Activated T-helper 2 cell treated with anti-CD3 and anti-CD28 coated beads, Interferon-gamma antibody, Interleukin-2, Interleukin-4, amounts not matched to agents 10 μg/mL and 5 μg/mL and 100 μg/mL, durations not matched to agents 14 hours and 24 hours and 36 hours (primary cell): ENCODE measurements at regions not wholly inside any gene's neighbourhood (a gene's known extent, or its start where the extent isn't known, plus 50 kb on each side); places are given as distances from the start of the nearest gene placed in this dataset.

Experiments used
- DNase-seq: peaks from one replicate; pipeline ENCODE4 v3.0.0; 2021; ENCODE audit warnings: low spot score
- H3K27ac Mint-ChIP-seq: one replicate; pipeline ENCODE4 v1.8.0; 2021; ENCODE audit warnings: mixed read lengths
- H3K27me3 Mint-ChIP-seq: one replicate; pipeline ENCODE4 v1.8.0; 2021; ENCODE audit warnings: low read depth, mixed read lengths
- H3K36me3 Mint-ChIP-seq: one replicate; pipeline ENCODE4 v1.8.0; 2021; ENCODE audit warnings: low read depth, mixed read lengths
- H3K4me1 Mint-ChIP-seq: one replicate; pipeline ENCODE4 v1.8.0; 2021; ENCODE audit warnings: low read depth, mixed read lengths
- H3K4me3 Mint-ChIP-seq: one replicate; pipeline ENCODE4 v1.8.0; 2021; ENCODE audit warnings: low read depth, mild to moderate bottlenecking, moderate library complexity, mixed read lengths
- H3K9me3 Mint-ChIP-seq: one replicate; pipeline ENCODE4 v1.8.0; 2021; ENCODE audit warnings: mixed read lengths
- intact Hi-C: fragments of 100-400 bp; cut with micrococcal nuclease; formaldehyde crosslinking; loops from one replicate; pipeline ENCODE4 v1.15.1; 2023

GRCh38 chr12:98127854-98128253 lies 387.5 kb upstream of the TMPO start:
- DNase-seq = no peak
- intact Hi-C loops = no loop called here
- no peak overlapping the region for H3K27ac Mint-ChIP-seq
- H3K36me3 Mint-ChIP-seq = no peaks in the 10 kb centered on the region
- no peaks in the 10 kb centered on the region for H3K9me3 Mint-ChIP-seq
- H3K27me3 Mint-ChIP-seq = peaks cover 5% of the 10 kb centered on the region
- H3K4me3 Mint-ChIP-seq = no peak overlapping the region
- H3K4me1 Mint-ChIP-seq = no peaks in the 10 kb centered on the region

DNA sequence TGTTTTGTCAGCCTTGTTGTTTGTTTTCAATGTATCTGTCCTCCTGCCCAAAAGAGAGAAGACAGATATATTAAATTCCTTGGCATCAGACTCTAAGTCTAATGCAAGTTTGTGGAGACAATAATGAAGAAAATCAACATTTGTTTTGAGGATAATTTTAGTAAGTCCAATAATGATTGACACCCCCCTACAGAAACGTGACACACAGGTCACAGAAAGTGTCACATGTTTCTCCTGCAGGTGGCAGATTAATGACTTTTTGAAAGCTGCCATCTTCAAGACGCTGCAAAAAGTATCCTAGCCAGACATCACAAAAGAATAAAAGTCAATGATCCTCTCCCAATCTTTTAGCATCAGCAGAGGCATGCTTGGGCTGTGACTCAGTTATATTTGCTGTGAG lies 378.8 kb upstream of the TMPO start:
- DNase-seq = no peak
- intact Hi-C loops = no loop called here
- no peaks in the 10 kb centered on the region for H3K9me3 Mint-ChIP-seq
- H3K4me1 Mint-ChIP-seq = no peaks in the 10 kb centered on the region
- no peaks in the 10 kb centered on the region for H3K36me3 Mint-ChIP-seq
- no peak overlapping the region for H3K4me3 Mint-ChIP-seq
- no peak overlapping the region for H3K27ac Mint-ChIP-seq
- H3K27me3 Mint-ChIP-seq = no peaks in the 10 kb centered on the region

DNA sequence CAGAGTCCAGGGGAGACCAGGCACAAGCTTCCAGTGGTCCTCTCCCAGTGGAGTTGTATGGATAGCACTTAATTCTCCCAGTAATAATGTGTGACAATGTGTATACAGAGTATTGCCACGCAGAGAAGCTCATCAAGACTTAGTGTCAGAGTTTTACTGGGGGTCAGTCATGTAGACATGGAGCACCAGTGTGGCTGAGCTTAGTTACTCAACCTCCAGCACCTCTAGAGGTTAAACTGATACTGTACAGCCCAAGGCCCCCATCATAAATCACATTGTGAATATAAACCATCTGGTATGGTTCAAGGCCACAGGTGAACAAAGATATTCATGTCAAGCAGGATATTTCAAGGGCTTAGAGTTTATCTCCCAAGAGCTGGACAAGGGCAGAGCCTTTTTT lies 378.1 kb upstream of the TMPO start:
- Mint-ChIP-seq H3K27ac (no peak overlapping the region), H3K27me3 (no peaks in the 10 kb centered on the region), H3K9me3 (no peaks in the 10 kb centered on the region), H3K36me3 (no peaks in the 10 kb centered on the region), H3K4me1 (no peaks in the 10 kb centered on the region), H3K4me3 (no peak overlapping the region)
- intact Hi-C loops = no loop called here
- DNase-seq = no peak

DNA sequence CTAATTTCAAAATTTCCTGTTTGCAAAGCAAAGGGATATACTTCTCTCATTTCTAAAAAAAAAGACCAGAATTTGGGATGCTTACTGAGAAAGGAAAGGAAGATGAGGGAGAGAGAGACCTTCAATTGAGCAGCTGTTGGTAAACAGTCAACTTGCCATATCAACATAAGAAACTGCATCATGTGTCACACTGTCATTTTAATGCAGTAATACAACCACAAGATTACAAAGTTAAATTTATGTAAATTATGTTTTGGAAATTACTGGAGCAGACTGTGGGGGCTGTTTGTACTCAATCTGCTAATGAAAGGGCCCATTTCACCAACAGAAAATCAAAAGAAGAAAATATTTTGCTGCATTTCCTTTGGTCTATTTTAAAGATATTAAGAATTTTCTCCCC lies 370.4 kb upstream of the TMPO start:
- Mint-ChIP-seq H3K4me3 (no peak overlapping the region), H3K27me3 (no peaks in the 10 kb centered on the region), H3K9me3 (no peaks in the 10 kb centered on the region), H3K36me3 (no peaks in the 10 kb centered on the region), H3K4me1 (peaks cover 8% of the 10 kb centered on the region), H3K27ac (no peak overlapping the region)
- no peak for DNase-seq
- intact Hi-C loops = no loop called here

GRCh38 chr12:98146043-98146442 lies 369.3 kb upstream of the TMPO start:
- Mint-ChIP-seq H3K36me3 (no peaks in the 10 kb centered on the region), H3K9me3 (no peaks in the 10 kb centered on the region), H3K4me1 (peaks cover 8% of the 10 kb centered on the region), H3K4me3 (no peak overlapping the region), H3K27me3 (no peaks in the 10 kb centered on the region), H3K27ac (no peak overlapping the region)
- DNase-seq = no peak
- intact Hi-C loops = no loop called here

- intact Hi-C loops = no loop called here
- DNase-seq = no peak
- H3K27me3 Mint-ChIP-seq = no peaks in the 10 kb centered on the region
- H3K36me3 Mint-ChIP-seq = no peaks in the 10 kb centered on the region
- no peak overlapping the region for H3K4me3 Mint-ChIP-seq
- peaks cover 8% of the 10 kb centered on the region for H3K4me1 Mint-ChIP-seq
- H3K9me3 Mint-ChIP-seq = no peaks in the 10 kb centered on the region
- H3K27ac Mint-ChIP-seq = no peak overlapping the region
Measured at GRCh38 chr12:98146487-98146886, 368.9 kb upstream of the TMPO start.

DNA sequence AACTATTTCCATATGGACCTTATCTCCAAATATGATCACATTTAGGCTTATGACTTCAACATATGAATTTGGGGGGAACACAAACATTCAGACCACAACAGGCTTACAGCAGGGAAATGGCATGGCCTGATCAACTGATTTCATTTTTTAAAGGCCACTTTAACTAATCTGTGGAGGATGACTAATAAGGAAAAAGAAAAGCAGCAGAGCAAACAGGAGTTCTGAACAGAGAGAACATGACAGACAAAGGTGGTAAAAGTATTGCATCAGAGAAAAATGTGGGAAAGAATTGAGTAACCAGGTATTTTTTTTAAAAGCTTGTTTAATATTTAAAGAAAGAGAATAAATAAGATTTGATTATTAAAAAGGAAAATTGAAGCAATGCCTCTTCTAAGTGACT lies 366.1 kb upstream of the TMPO start:
- Mint-ChIP-seq H3K4me3 (no peak overlapping the region), H3K4me1 (peaks cover 8% of the 10 kb centered on the region), H3K27me3 (no peaks in the 10 kb centered on the region), H3K36me3 (no peaks in the 10 kb centered on the region), H3K27ac (no peak overlapping the region), H3K9me3 (no peaks in the 10 kb centered on the region)
- intact Hi-C loops = no loop called here
- no peak for DNase-seq

DNA sequence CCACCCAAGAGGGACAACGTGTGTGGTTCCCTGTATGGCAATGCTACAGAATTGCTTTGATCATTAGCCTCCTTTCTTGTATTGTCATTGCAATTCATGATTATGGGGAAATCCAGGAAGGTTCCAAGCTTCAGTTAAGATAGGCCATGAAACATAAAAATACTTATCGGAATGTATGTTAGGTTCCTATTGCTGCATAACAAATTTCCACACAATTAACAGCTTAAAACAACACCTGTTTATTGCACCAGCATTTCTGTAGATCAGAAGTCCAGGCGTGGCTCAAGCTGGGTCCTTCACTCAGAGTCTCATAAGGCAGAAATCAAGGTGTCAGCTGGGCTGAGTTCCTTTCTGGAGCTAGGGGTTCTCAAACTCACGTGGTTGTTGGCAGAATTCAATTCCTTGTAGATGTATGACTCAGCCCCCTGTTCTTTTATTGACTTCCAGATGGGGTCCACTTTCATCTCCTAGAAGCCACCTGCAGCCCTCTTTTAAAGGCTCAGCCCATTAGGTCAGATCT lies 365.6 kb upstream of the TMPO start:
- H3K36me3 Mint-ChIP-seq = no peaks in the 10 kb centered on the region
- H3K4me1 Mint-ChIP-seq = peaks cover 8% of the 10 kb centered on the region
- DNase-seq = no peak
- intact Hi-C loops = no loop called here
- H3K4me3 Mint-ChIP-seq = no peak overlapping the region
- no peak overlapping the region for H3K27ac Mint-ChIP-seq
- no peaks in the 10 kb centered on the region for H3K9me3 Mint-ChIP-seq
- H3K27me3 Mint-ChIP-seq = no peaks in the 10 kb centered on the region

GRCh38 chr12:98151105-98151590 lies 364.2 kb upstream of the TMPO start:
- no peak overlapping the region for H3K4me3 Mint-ChIP-seq
- DNase-seq = no peak
- intact Hi-C loops = no loop called here
- peaks cover 8% of the 10 kb centered on the region for H3K4me1 Mint-ChIP-seq
- no peaks in the 10 kb centered on the region for H3K9me3 Mint-ChIP-seq
- H3K27me3 Mint-ChIP-seq = no peaks in the 10 kb centered on the region
- H3K27ac Mint-ChIP-seq = no peak overlapping the region
- H3K36me3 Mint-ChIP-seq = no peaks in the 10 kb centered on the region

DNA sequence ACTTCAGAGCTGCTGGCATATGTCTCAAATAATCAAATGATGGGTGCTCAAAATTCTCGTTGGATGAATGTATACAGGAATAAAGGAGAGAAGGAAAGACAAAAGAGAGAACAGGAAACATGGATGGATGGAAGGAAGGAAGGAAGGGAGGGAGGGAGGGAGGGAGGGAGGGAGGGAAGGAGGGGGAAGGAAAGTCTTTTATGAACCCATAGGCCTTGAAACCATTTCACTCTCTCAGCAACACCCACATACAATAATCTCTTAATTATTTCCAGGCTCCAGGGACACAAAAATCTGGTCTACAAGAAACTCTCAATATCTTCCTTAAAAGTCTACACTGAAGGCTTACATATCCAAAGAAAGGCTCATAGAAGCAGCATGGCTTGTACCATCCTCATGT lies 363.4 kb upstream of the TMPO start:
- H3K27me3 Mint-ChIP-seq = no peaks in the 10 kb centered on the region
- no peaks in the 10 kb centered on the region for H3K9me3 Mint-ChIP-seq
- H3K27ac Mint-ChIP-seq = no peak overlapping the region
- H3K36me3 Mint-ChIP-seq = no peaks in the 10 kb centered on the region
- intact Hi-C loops = no loop called here
- DNase-seq = no peak
- no peak overlapping the region for H3K4me3 Mint-ChIP-seq
- peaks cover 8% of the 10 kb centered on the region for H3K4me1 Mint-ChIP-seq

DNA sequence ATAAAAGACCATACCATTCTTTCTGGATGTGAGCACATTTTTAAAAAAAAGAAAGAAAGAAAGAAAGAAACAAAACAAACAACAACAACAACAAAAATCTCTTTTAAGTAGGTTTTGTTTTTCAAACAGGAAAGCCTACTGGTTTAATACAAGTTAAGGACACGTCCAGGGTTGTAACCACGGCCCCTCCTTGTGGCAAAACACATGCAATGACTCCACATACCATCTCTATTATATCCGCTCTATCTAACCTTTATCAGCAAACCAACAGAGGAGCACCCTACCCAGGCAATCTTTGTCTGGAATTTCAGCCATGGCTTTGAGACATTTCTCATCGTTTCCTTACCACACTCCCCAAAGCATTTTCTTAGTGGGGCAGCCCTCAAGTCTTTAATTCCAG lies 360.5 kb upstream of the TMPO start:
- no peaks in the 10 kb centered on the region for H3K36me3 Mint-ChIP-seq
- no peak for DNase-seq
- no peaks in the 10 kb centered on the region for H3K9me3 Mint-ChIP-seq
- intact Hi-C loops = no loop called here
- H3K27me3 Mint-ChIP-seq = no peaks in the 10 kb centered on the region
- H3K27ac Mint-ChIP-seq = no peak overlapping the region
- no peaks in the 10 kb centered on the region for H3K4me1 Mint-ChIP-seq
- no peak overlapping the region for H3K4me3 Mint-ChIP-seq

- DNase-seq = no peak
- intact Hi-C loops = no loop called here
Measured at GRCh38 chr12:98156697-98157096, 358.7 kb upstream of the TMPO start.

DNA sequence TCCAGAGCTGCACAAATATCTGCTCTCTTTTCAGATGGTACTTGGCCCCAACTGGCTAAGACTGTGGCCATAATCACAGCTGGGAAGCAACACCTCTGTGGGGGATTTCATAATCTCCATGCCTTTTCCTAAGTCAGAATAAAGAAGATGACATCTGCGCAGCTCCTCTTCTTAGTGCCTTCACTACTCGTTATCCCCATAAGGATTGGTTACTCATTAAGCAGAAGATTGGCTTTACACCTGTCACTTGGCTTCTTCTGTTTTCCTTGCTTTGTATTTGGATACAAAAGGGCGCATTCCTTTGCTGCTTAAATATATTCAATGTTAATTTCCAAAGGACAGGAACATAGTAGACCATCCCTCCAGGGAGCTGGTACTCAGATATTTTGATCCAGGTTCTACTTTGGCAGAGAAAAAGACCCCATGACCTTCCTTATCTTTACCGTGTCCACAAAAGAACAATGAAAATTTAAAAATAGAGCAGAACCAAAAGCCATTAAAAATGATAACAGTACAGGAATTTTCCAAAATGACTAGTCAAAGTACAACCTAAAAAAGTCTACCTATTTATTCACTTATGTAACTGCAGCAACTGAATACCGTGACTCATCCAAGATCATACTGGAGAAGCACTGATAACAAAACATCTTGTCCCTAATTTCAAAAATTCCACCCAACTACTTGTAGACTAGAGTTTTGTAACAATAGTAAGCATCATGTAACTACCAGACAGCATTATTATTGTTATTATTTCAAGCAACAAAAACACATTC lies 352.3 kb upstream of the TMPO start:
- Mint-ChIP-seq H3K9me3 (no peaks in the 10 kb centered on the region), H3K27ac (no peak overlapping the region), H3K27me3 (no peaks in the 10 kb centered on the region), H3K4me3 (no peak overlapping the region), H3K36me3 (no peaks in the 10 kb centered on the region), H3K4me1 (no peaks in the 10 kb centered on the region)
- intact Hi-C loops = no loop called here
- DNase-seq = no peak

More at GRCh38 chr12:98156697-98157096, 358.7 kb upstream of the TMPO start:
- Mint-ChIP-seq H3K27me3 (no peaks in the 10 kb centered on the region), H3K27ac (no peak overlapping the region), H3K36me3 (no peaks in the 10 kb centered on the region), H3K4me3 (no peak overlapping the region), H3K9me3 (no peaks in the 10 kb centered on the region), H3K4me1 (no peaks in the 10 kb centered on the region)
